Embryonic facial prominence (tissue), 1 donor: ENCODE measurements at regions not wholly inside any gene's neighbourhood (a gene's known extent, or its start where the extent isn't known, plus 50 kb on each side); places are given as distances from the start of the nearest gene placed in this dataset.
"Not testable (repeated sequence)": the region's sequence is repeated elsewhere in the genome, so short reads cannot be mapped to it uniquely, and the experiment has no call there.

Source experiments
- DNase-seq: peaks from one replicate; pipeline ENCODE4 v3.0.0-alpha.2; 2016; ENCODE audit errors: extremely low spot score

DNA sequence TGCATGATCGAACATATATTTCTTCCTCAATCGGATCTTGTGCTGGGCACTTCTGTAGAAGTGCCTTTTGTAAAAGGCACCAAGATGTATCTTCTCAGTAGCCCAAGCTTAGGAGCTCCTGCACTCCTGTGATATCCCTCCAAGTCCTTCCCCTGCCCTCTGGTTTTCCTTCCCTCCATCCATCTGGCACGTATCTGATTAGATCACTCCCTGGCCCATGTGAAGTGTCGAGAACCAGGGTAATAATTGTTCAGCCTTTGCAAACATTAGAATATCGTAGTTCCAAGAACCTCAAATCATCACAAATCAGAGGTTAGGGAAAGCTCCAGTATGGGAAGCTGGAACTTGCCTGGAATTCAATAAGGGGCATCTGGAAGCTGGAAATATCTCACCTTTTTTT, 221.1 kb upstream of the AUTS2 start:
- no peak for DNase-seq

DNA sequence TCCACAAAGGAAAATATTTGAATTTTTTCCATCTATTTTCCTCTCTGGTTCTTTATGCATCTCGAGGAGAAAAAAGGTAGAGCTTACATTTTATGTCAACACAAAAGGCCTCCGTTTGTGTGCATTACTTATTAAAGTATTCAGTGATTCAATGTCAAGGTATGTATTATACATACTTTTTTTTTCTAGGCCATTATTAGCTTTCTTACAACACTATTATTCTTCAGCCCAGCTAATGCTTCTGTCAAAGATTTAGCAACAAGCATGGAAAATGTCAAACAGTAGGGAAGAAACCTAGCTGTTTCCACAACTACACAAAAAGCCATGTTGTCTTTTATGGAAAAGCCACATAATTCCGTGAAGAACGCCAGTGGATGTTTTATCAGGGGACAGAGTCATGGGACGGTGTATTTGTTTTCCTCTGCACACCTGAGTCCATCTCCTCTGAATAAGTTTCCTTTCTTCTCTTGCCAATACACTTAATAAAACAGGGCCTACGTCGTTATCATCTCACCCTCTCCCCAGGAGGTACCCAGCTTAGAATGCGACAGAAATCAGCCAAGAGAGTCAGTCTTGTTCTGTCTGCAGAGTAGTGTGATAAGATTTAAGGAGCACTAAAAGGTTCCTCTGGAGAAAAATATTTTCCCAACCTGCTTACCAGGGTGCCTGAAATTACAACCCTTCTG, 209.7 kb upstream of the AUTS2 start:
- no peak for DNase-seq

DNA sequence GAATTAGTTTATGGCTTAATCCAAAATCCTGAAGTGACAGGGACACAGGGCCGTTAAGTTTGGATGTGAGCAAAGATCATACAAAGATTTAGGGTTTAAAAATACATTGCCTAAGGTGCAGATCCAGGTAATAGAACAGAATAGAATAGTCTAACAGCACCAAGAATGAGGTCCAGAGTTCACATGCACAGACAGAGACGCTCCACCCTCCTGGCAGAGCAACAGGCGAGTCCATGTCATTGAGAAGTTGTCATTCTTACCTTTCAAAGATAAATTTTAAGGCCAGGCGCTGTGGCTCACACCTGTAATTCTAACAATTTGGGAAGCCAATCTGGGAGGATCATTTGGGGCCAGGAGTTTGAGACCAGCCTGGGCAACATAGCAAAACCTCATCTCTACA, 209.1 kb upstream of the AUTS2 start:
- no peak for DNase-seq

DNA sequence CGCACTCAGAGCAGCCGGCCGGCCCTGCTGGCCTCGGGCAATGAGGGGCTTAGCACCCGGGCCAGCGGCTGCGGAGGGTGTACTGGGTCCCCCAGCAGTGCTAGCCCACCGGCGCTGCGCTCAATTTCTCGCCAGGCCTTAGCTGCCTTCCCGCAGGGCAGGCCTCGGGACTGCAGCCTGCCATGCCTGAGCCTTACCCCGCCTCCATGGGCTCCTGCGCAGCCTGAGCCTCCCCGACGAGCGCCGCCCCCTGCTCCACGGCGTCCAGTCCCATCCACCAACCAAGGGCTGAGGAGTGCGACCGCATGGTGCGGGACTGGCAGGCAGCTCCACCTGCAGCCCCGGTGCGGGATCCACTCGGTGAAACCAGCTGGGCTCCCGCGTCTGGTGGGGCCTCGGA, 204.4 kb upstream of the AUTS2 start:
- not testable (repeated sequence) for DNase-seq

DNA sequence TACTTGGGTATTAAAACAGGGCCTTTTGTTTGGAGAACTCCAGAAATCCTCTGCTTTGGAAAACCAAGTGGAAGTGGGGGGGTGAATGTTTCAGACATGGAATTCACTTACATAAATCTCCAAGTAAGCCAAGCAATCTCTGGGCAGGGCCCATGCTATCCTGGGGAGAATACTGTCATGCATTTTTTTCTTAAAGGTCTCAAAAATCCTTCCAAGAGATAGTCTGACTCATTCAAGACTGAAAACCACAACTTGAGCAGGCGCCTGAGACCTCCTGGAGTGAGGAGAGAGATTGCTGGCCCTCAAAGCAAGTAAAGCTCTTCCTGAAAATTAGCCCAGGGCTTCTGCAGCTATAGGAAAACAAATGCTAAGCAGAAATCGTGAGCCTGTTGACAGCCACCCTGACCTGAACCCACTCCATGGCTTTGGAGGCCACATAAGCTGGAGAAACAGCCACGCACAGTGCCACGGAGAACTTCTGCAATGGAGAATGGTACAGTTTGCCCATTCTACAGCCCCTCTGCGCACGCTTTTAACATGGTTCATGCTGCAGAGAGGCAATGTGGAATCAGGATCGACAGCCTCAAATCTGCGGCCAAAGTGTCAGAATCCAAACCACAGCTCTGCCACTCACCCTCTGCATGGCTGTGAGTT, 203.1 kb upstream of the AUTS2 start:
- DNase-seq: no peak

DNA sequence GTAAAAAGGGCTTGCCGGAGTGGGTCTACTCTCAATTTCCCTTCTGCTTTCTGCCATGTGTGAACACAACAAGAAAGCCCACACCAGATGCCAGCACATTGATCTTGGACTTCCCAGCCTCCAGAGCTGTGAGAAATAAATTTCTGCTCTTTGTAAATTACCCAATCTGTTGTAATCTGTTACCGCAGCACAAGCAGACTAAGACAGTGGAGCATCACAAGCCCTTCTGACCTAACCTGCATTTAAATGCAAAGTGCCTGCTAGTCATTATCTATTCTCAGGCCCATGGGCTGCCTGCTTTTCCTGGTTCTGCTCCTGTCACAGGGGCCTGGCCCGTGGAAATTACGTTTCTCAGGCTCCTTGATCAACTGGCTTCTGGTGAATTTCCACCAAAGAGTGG, 199.3 kb upstream of the AUTS2 start:
- no peak for DNase-seq

DNA sequence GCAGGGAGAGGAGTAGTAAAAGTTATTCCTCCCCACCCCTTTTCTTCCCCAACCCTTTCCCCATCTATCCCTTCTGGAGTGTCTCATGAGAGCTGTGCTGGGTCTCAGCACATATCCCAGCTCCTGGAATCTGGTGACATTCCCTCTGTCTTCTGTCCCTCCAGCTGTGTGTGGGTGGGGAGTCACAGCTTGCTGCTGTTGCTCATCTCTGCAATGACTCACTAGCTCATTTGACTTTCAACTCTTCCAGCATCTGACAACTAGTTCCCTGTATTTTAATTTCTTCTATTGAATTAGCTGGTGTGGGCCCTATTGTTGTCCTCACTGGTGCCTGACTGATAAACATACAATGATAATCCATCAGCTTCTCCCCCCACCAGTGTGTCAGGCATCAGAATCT, 198.9 kb upstream of the AUTS2 start:
- DNase-seq: no peak

DNA sequence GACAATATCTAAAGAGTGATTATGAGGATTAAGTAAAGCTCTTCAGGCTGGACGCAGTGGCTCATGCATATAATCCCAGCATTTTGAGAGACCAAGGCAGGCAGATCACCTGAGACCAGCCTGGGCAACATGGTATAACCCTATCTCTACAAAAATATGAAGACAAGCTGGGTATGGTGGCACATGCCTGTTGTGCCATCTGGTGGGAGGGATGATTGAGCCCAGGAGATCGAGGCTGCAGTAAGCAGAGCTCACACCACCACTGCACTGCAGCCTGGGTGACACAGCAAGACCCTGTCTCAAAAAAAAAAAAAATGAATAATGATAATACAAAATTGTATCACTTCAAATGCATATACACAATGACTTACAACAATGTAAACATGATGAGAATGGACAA, 195.6 kb upstream of the AUTS2 start:
- no peak for DNase-seq

DNA sequence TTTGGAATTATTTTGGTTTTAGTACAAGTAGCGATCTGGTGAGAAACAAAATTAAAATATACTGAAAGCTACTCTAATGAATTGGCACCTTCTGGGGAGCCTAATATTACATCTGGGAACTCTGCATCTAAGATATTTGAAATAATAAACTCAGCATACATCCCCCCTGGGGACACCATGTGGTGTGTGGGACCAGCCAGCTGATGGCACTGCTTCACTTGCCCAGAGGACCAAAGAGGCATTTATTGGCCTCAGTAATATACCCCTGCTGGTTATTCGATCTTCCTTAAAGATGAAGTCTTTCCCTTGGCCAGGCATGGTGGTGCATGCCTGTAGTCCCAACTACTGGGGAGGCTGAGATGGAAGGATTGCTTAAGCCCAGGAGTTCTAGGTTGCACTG, 195.1 kb upstream of the AUTS2 start:
- DNase-seq: no peak

DNA sequence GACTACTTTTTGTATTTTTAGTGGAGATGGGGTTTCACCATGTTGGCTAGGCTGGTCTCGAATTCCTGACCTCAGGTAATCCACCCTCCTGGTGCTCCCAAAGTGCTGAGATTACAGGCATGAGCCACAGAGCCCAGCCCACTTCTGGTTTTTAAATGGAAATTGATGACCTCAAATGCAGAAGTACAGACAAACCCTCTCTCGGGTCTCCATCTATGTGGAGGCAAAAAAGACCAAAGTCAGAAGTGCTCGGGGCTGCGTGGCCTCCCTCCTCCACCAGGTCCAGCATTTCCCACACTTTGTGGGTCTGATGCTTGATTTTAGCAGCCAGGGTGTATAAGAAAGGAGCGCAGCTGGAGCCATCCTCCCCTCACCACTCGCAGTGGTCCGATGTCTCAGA, 187.3 kb upstream of the AUTS2 start:
- no peak for DNase-seq

DNA sequence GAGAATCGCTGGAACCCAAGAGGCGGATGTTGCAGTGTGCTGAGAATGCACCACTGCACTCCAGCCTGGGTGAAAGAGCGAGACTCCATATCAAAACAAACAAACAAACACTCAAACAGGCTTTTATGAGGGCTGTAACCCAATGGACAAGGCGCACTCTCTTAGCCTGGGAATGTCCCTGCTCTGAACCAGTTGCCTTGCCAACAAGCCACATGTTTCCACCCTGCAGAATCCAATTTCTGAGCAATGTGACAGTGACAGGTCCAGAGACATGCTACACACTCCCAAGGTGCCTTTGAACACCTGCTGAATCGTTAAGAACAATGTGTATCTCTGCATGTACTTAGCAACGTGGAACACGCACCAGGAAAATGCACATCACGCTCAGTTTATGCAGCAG, 186.8 kb upstream of the AUTS2 start:
- DNase-seq: no peak

DNA sequence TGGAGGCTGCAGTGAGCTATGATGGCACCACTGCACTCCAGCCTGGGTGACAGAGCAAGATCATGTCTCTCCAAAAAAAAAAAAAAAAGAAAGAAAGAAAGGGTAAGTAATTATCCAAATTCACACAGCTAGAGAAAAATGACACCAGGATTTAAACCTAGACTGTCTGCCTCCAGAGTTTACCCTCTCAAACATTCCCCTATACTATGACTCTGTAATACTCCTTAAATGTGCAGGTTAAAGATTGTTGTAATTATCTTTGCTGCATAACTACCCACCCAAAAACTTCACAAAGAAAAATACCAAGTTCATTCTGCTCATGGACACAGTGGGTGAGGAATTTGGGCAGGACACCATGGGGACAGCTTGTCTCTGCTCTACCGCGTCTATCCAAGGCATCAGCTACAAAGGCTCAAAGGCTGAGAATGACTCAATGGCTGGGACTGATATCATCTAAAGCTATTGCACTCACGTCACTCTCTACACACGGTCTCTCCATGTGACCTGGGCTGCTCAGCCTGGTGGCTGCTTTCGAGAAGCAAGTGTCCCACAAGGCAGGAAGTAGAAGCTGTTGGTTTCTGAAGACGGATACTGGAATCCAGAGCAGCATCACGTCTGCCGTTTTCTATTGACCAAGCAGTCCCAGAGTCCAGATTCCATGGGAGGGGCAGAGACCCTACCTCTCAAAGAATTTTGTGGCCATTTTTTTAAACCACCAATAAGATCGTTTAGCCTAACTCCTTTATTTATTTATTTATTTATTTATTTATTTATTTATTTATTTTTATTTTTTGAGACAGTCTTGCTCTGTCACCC, 185.7 kb upstream of the AUTS2 start:
- DNase-seq: no peak

DNA sequence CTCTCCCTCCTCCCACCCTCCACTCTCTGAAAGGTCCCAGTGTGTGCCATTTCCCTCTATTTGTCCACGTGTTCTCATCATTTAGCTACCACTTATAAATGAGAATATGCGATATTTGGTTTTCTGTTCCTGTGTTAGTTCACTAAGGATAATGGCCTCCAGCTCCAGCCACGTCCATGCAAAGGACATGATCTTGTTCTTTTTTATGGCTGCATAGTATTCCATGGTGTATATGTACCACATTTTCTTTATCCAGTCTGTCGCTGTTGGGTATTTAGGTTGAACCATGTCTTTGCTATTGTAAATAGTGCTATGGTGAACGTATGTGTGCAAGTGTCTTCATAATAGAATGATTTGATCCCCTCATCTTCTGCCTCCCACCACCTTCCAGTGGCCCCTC, 183.7 kb upstream of the AUTS2 start:
- DNase-seq: no peak

DNA sequence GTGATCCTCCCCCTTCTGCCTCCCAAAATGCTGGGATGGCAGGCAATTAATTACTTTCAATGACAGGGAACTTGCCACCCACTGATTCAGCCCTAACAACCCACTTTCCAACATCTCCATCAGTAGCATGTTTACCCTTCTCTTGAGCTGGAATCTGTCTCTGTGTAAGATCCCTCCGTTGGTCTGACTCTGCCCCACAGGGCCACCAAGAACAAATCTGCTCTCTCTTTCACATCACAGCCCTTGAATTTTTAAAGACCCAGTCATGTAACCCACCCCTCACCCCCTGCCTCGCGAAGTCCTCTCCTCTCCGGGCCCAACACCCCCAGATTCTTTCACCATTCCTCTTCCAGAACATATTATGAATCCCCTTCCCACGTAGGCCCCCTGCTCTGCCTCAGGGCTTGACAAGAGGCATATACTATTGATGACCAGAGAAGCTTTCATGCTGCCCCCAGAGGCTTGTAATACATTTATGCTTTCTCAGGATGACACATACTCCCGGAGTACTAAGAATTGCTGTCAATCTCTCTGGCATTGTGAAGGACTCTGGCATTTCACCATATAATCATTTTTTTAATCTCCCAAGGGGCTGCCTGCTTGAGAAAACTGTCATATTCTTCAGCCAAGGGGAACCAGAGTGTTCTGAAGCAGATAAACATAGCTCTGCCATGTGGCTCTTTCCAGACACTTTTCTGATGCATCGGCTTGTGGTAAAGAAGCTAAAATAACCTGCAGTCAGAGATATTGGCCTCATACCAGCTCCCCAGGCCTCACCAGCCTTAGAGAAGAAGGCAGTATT, 179.2 kb upstream of the AUTS2 start:
- no peak for DNase-seq

DNA sequence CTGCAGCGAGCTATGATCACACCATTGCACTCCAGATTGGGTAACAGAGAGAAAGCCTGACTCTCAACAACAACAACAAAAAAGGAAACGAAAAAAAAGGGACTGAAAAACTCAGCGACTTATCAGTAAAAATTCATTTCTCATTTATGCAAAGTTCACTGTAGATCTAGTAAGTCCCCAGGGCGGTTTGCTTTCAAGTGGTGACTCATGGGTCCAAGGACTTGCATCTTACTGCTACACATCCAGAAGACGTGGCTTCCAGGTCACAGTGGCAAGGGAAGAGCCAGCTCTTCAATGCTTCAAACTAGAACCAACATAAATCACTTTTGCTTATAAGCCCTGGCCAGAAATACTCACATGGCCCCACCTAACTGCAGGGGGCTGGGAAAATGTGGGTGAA, 178.3 kb upstream of the AUTS2 start:
- no peak for DNase-seq

DNA sequence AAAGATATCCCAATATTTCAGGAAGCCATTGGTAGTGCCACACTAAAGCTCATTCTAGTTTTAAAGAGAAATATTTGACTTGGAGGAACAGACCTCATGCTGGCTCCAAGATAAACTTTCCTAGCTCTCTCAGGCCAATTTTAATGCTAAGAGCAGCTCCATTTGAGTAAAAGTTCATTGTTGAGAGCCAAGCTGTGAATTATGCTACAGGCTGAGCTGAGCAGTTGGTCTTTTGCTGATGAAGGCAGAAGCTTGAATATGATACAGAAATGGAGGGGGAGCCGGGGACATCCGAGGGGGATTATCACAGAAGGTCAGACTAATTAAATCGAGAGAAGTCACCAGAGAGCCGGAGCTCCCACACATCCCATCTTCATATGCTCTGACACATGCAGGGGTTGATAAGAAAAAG, 175.7 kb upstream of the AUTS2 start:
- DNase-seq: no peak

DNA sequence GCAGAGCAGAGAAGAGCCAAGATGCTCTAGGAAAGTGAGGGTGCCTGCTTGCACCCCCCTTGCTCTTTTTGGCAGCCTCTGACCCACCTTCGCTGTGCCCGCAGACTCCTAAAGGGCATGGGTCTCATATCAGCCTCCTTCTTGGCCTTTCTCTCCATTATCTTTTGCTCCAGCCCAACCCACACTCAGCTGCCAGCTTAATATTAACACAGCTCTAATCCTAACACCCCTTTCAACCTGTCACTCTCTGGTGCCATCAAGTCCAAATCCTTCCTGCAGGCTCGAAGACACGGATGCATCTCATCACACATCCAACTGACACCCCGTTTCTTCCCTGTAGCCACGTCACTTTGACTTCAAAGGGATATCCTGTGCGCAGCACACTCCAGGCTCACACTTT, 171.6 kb upstream of the AUTS2 start:
- DNase-seq: no peak

DNA sequence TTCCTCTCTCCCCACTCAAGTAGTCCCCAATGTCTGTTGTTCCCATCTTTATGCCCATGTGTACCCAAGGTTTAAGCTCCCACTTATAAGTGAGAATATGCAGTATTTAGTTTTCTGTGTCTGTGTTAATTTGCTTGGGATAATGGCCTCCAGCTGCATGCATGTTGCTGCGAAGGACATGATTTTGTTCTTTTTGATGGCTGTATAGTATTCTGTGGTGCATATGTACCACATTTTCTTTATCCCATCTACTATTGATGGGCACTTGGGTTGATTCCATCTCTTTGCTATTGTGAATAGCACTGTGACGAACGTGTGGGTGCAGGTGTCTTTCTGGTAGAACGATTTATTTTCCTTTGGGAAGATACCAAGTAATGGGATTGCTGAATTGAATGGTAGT, 170.2 kb upstream of the AUTS2 start:
- no peak for DNase-seq

DNA sequence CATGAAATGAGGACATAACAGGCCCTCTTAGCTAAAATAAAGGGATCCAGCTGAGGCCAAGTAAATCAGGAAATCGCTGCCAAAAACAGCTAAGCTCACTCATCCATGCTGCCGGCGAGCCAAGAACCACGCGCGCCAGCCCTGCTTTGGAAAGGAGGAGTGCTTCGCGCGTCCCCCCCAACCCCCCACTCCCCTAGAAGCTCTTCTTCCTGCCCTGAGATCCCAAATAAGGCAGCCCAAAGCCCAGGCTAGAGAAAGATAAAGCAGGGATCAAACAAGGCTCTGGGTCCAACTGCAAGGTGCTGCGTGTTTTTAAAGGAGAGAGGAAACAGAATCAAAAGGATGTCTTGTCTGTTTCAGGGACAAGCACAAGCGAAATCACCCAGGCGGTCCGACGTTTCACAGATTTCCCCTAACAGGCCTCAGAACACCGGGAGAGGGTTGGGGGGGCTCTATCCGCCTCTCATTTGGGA, 168.3 kb upstream of the AUTS2 start:
- DNase-seq: peak; percentile 67

DNA sequence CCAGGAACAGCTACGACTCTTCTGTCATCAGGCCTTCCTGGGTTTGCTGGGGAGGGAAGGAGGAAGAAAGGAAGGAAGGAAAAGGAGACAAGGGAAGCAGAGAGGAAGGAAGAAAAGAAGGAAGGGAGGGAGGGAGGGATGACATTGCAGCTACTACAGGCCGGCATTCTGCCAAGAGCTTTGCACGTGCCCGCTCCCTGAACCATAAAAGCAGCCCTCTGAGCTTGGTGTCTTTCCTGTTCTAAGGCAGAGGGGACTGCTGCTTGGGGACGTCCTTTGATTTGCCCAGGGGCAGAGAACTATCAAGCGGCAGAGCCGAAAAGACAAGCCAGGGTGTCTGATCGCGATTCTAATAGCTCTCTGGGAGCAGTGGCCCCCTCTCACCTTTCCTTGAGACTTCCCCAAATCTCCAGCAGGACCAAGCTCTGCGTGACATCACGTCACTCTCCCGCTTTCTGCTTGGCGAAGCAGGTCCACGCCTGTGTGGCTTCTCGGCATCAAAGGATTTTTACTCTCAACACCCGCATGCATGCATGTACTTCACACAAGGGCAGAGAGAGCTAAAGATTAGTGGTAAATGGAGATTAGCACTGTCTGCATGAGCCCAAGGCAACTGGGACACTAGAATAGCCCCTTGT, 167.8 kb upstream of the AUTS2 start:
- DNase-seq: no peak

DNA sequence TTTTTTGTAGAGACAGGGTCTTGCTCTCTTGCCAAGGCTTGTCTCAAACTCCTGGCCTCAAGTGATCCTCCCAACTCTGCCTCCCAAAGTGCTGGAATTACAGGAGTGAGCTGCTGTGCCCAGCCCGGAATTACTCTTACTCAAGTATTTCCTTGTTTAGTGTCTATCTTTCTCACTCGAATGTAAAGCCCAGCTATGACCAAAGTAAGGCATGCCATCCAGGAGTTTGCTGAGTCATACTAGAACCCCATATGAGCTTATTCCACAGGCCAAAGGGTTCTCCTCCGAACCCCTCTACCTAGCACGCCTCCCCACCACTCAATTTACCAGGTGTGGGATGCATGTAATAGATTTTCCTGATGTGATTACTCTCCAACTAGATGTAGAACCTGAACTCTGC, 166.6 kb upstream of the AUTS2 start:
- no peak for DNase-seq

DNA sequence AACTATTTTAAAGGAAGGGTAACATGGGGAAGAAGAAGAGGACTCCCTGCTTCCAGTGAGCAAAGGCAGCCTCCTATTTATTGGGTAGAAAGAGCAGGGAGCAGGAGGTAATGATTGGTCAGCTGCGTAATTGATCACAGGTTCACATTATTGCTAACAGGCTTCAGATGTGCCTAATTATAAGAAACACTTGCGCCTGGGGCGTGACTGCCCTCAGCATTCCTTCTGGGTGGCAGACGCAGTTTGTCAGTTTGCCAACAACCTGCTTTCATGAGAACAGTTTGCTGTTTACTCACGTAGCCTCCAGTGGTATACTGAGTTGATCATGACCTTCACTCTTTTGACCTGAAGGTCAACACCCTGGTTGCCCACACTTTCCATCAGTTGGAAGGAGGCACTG, 166.0 kb upstream of the AUTS2 start:
- DNase-seq: not testable (repeated sequence)
